ENCODE measurements at regions not wholly inside any gene's neighbourhood (a gene's known extent, or its start where the extent isn't known, plus 50 kb on each side); places are given as distances from the start of the nearest gene placed in this dataset.

- Histone ChIP-seq H3K9me3 (ENCODE audit: control insufficient read depth, low read depth, low read length) (no peaks in the 10 kb centered on the region), H3K27ac (ENCODE audit: insufficient read length, low read depth, low read length) (no peak overlapping the region), H2AK5ac (ENCODE audit: insufficient read length, low read length) (no peak overlapping the region), H3K4me2 (ENCODE audit: insufficient read depth, insufficient read length, low read length) (no peak overlapping the region), H4K5ac (ENCODE audit: insufficient read length, low read depth, low read length) (no peak overlapping the region), H3K18ac (ENCODE audit: insufficient read length, low read depth, low read length) (no peak overlapping the region), H3K79me1 (ENCODE audit: insufficient read depth, low read depth, low read length, poor library complexity, severe bottlenecking) (no peaks in the 10 kb centered on the region), H3K14ac (ENCODE audit: insufficient read depth, low read length) (no peak overlapping the region), H3K27me3 (ENCODE audit: insufficient read depth, low read length) (no peaks in the 10 kb centered on the region), H2AFZ (ENCODE audit: low read length) (no peak overlapping the region), H3K79me2 (ENCODE audit: insufficient read depth, low read length) (no peaks in the 10 kb centered on the region), H2BK20ac (ENCODE audit: low read depth, low read length, poor library complexity, severe bottlenecking) (no peak overlapping the region), H4K91ac (ENCODE audit: insufficient read length, low read depth, low read length) (no peak overlapping the region), H2BK5ac (ENCODE audit: insufficient read length, low read length) (no peak overlapping the region), H2BK12ac (ENCODE audit: insufficient read length, low read depth, low read length) (no peak overlapping the region), H3K9ac (ENCODE audit: extremely low read depth, insufficient read length, low read length) (no peak overlapping the region), H4K8ac (replicated peaks; ENCODE audit: insufficient read length, low read depth, low read length) (no peak overlapping the region), H3K4me1 (ENCODE audit: insufficient read depth, low read length) (peaks cover 3% of the 10 kb centered on the region; the same call in 1 of the 2 replicates), H2BK15ac (ENCODE audit: low read depth, low read length) (no peak overlapping the region), H2BK120ac (ENCODE audit: low read depth, low read length, poor library complexity, severe bottlenecking) (no peak overlapping the region), H3T11ph (ENCODE audit: low read length) (no peak overlapping the region), H4K20me1 (ENCODE audit: control insufficient read depth, insufficient read depth, insufficient read length) (no peaks in the 10 kb centered on the region), H3K56ac (ENCODE audit: insufficient read length, low read depth, low read length) (no peak overlapping the region), H3K23ac (ENCODE audit: insufficient read length, low read depth, low read length) (no peak overlapping the region), H3K4ac (ENCODE audit: low read depth, low read length) (no peak overlapping the region), H3K23me2 (ENCODE audit: insufficient read length, low read depth, low read length, poor library complexity, severe bottlenecking) (peaks cover 16% of the 10 kb centered on the region)
- TF ChIP-seq CTCF (conservative IDR thresholded peaks at IDR 0.05): no peak
- H3K27me3 Mint-ChIP-seq (ENCODE audit: low read depth): no peaks in the 10 kb centered on the region
- WGBS (ENCODE audit: extremely low coverage, insufficient read length, low lambda C conversion rate): no CpG with 5 or more reads among the region's 4 CpGs
- H3K27ac Mint-ChIP-seq: no peak overlapping the region
- peaks cover 15 to 25% of the 10 kb centered on the region in 2 experiments for H3K9me3 Mint-ChIP-seq
- DNase-seq: no peak
- peaks cover 2 to 49% (median 5%) of the 10 kb centered on the region in 3 experiments; a peak in 5 of 7 replicates for H3K36me3 Mint-ChIP-seq (ENCODE audit: insufficient read depth in 1 of 3, low read depth in 3 of 3)
- peaks cover 58 to 67% of the 10 kb centered on the region in 2 experiments for H3K4me1 Mint-ChIP-seq
- H3K4me3 Mint-ChIP-seq: no peak overlapping the region
Measured at GRCh38 chr10:107918171-107918570, 753.7 kb upstream of the SORCS1 start.

Measured in H9 (cell line).